ENCODE measurements at regions not wholly inside any gene's neighbourhood (a gene's known extent, or its start where the extent isn't known, plus 50 kb on each side); places are given as distances from the start of the nearest gene placed in this dataset.

DNA sequence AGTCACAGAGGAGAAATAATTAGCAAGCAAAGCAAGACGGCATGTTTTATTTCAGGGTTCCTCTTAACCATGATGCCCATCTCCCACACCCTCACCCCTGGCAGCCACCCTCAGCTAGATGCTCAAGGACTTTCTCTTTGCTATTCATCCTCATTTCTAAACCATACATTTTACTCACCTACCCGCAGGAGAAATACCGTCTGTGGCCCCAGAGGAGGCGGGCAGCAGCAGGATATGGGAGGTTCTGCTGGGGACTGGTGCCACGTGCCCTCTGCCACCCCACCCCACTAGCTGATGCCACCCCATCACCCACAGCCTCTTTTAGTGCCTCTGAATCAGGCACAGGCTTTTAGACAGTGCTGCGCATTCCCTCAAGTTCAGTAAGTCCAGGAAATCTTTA is 168.7 kb upstream of the ITGB1 start:
- Histone ChIP-seq H3K36me3 (ENCODE audit: low read depth, low read length) (no peaks in the 10 kb centered on the region), H3K4me3 (ENCODE audit: low read length) (no peak overlapping the region), H3K79me2 (ENCODE audit: low read length) (no peaks in the 10 kb centered on the region), H3F3A (ENCODE audit: low read length, unreplicated experiment) (no peaks in the 10 kb centered on the region), H3K9me3 (ENCODE audit: low read length) (no peaks in the 10 kb centered on the region), H4K20me1 (ENCODE audit: low read length) (no peaks in the 10 kb centered on the region), H3K9me2 (replicated peaks; ENCODE audit: low read length) (no peaks in the 10 kb centered on the region), H3K4me1 (ENCODE audit: insufficient read depth, low read length) (peaks cover 14% of the 10 kb centered on the region; the same call in 1 of the 2 replicates), H3K9ac (ENCODE audit: low read length) (no peak overlapping the region), H3K27me3 (ENCODE audit: low read length) (no peaks in the 10 kb centered on the region), H2AFZ (ENCODE audit: low read length) (no peak overlapping the region), H3K27ac (ENCODE audit: low read length) (no peak overlapping the region), H3K4me2 (ENCODE audit: low read length) (no peak overlapping the region)
- ChIA-PET CTCF (no interaction called here), POLR2A (ENCODE audit: unreplicated experiment) (interaction anchor here (0.6 to 0.7 kb wide), 2 partner anchors 12 to 29 kb away, joined by 3 to 5 read pairs; no protein-coding TSS in a partner anchor)
- DNase-seq: no peak
- intact Hi-C loops (cut with micrococcal nuclease): loop anchor here (1.0 kb wide), 1 partner anchor 9 kb away; no protein-coding TSS in a partner anchor
- TF ChIP-seq EZH2 (IDR thresholded peaks at IDR 0.05; ENCODE audit: low read length, unreplicated experiment) (no peak), EZH2phosphoT487 (IDR thresholded peaks at IDR 0.05; ENCODE audit: borderline replicate concordance, low read length) (no peak)
- TF ChIP-seq, protein P1, sequence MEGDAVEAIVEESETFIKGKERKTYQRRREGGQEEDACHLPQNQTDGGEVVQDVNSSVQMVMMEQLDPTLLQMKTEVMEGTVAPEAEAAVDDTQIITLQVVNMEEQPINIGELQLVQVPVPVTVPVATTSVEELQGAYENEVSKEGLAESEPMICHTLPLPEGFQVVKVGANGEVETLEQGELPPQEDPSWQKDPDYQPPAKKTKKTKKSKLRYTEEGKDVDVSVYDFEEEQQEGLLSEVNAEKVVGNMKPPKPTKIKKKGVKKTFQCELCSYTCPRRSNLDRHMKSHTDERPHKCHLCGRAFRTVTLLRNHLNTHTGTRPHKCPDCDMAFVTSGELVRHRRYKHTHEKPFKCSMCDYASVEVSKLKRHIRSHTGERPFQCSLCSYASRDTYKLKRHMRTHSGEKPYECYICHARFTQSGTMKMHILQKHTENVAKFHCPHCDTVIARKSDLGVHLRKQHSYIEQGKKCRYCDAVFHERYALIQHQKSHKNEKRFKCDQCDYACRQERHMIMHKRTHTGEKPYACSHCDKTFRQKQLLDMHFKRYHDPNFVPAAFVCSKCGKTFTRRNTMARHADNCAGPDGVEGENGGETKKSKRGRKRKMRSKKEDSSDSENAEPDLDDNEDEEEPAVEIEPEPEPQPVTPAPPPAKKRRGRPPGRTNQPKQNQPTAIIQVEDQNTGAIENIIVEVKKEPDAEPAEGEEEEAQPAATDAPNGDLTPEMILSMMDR (conservative IDR thresholded peaks at IDR 0.05; ENCODE audit: low read depth, low read length): no peak
- ATAC-seq: no peak
- BruUV-seq (replicated peaks): no TSS peak

DNA sequence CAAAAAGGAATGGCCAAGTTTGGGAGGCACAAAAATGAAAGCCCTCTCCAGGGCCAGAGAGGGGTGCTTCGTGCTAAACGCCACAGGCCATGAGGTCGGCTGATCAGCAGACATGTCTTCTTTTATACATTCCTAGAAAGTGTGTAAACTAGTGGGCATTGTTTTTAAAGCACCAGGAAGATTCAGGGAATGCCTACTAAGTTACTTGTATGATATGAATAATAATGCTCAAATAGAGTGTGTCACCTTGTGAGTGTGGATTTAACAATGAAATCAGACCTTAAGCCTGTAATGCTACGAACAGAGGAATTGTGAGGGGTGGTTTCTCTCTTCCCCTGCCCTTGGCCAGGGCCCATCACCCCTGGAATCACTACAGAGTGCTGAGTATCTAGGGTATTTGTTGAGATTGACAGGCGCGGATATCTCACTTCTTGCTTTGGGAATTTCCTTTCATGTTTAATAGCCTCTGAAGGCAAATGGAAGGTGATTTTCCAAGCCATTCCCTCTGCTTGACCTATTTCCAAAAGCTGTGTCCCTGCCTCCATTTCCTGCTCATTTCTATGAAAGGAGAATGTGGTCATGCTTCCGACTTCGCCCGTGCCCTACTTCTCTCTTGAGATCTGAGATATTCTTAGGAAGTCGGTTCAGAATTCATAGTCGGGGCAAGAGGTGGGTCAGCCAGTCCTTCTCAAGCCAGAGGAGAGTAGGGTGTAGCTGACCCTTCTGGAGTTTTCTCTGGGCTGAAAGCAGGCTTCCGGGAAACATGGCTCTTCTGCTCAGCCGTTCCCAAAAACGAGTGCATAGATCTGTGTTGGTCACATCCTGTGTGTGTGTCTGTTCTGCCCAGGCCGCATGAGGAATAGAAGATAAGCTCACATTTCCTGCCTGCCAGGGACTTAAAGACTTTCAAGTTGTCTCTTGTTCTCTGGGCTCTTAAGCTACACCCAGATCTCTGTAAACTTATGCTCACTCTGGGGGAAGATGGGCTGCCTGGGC is 167.8 kb upstream of the ITGB1 start:
- no peaks in the 10 kb centered on the region for H3K9me2 ChIP-seq (replicated peaks; ENCODE audit: low read length)
- no peaks in the 10 kb centered on the region for H3K79me2 ChIP-seq (ENCODE audit: low read length)
- H3K27me3 ChIP-seq (ENCODE audit: low read length): no peaks in the 10 kb centered on the region
- H2AFZ ChIP-seq (ENCODE audit: low read length): peak overlapping the region; percentile 15
- DNase-seq (peak; percentile 66), ATAC-seq (peak; percentile 25; the same call in 1 of the 2 replicates)
- ChIA-PET CTCF (interaction anchor here (0.6 kb wide), 1 partner anchor 116 kb away, joined by 3 read pairs; no protein-coding TSS in a partner anchor), POLR2A (ENCODE audit: unreplicated experiment) (interaction anchor here (0.6 to 0.7 kb wide), 2 partner anchors 13 to 30 kb away, joined by 3 to 5 read pairs; no protein-coding TSS in a partner anchor)
- peaks cover 14% of the 10 kb centered on the region; the same call in 1 of the 2 replicates for H3K4me1 ChIP-seq (ENCODE audit: insufficient read depth, low read length)
- no peaks in the 10 kb centered on the region for H4K20me1 ChIP-seq (ENCODE audit: low read length)
- intact Hi-C loops (cut with micrococcal nuclease): loop anchor here (1.0 kb wide), 1 partner anchor 9 kb away; no protein-coding TSS in a partner anchor
- no peak overlapping the region for H3K4me2 ChIP-seq (ENCODE audit: low read length)
- no peak overlapping the region for H3K4me3 ChIP-seq (ENCODE audit: low read length)
- H3K9me3 ChIP-seq (ENCODE audit: low read length): no peaks in the 10 kb centered on the region
- TF ChIP-seq, protein P1 (conservative IDR thresholded peaks at IDR 0.05; ENCODE audit: low read depth, low read length): no peak
- no peak for TF ChIP-seq EZH2phosphoT487 (IDR thresholded peaks at IDR 0.05; ENCODE audit: borderline replicate concordance, low read length)
- TF ChIP-seq EZH2 (IDR thresholded peaks at IDR 0.05; ENCODE audit: low read length, unreplicated experiment): no peak
- no peak overlapping the region for H3K9ac ChIP-seq (ENCODE audit: low read length)
- no peaks in the 10 kb centered on the region for H3F3A ChIP-seq (ENCODE audit: low read length, unreplicated experiment)
- no TSS peak for BruUV-seq (replicated peaks)
- no peaks in the 10 kb centered on the region for H3K36me3 ChIP-seq (ENCODE audit: low read depth, low read length)
- no peak overlapping the region for H3K27ac ChIP-seq (ENCODE audit: low read length)
